HUES6 (cell line): ENCODE measurements at regions not wholly inside any gene's neighbourhood (a gene's known extent, or its start where the extent isn't known, plus 50 kb on each side); places are given as distances from the start of the nearest gene placed in this dataset.
"Not testable (repeated sequence)": the region's sequence is repeated elsewhere in the genome, so short reads cannot be mapped to it uniquely, and the experiment has no call there.

ENCODE experiments used
- H3K27ac ChIP-seq: 2 replicates; pipeline ENCODE4 v1.7.0; 2013; ENCODE audit warnings: low read depth, mild to moderate bottlenecking, low read length, inconsistent platforms
- H3K27me3 ChIP-seq: 2 replicates; pipeline ENCODE4 v1.6.1; 2013; ENCODE audit warnings: low read length; ENCODE audit not compliant: control insufficient read depth, insufficient read depth
- H3K36me3 ChIP-seq: 2 replicates; pipeline ENCODE4 v1.6.1; 2013; ENCODE audit warnings: low read length; ENCODE audit not compliant: control insufficient read depth, insufficient read depth
- H3K4me1 ChIP-seq: 2 replicates; pipeline ENCODE4 v1.6.1; 2013; ENCODE audit warnings: low read length; ENCODE audit not compliant: control insufficient read depth, insufficient read depth
- H3K4me3 ChIP-seq: 2 replicates; pipeline ENCODE4 v1.5.1; 2013; ENCODE audit warnings: low read depth, low read length
- H3K9ac ChIP-seq: one replicate; pipeline ENCODE4 v1.6.1; 2013; ENCODE audit warnings: mild to moderate bottlenecking, low read length
- H3K9me3 ChIP-seq: 2 replicates; pipeline ENCODE4 v1.6.1; 2013; ENCODE audit warnings: low read depth, low read length; ENCODE audit not compliant: control insufficient read depth, insufficient read depth

- not testable (repeated sequence) for H3K36me3 ChIP-seq, H3K27me3 ChIP-seq, H3K9me3 ChIP-seq, H3K9ac ChIP-seq, H3K4me3 ChIP-seq, H3K4me1 ChIP-seq, H3K27ac ChIP-seq
Measured at GRCh38 chr13:18824678-18825077, 356.9 kb downstream of the TUBA3C start.

GRCh38 chr13:18822655-18823639 lies 358.7 kb downstream of the TUBA3C start:
- H3K9me3 ChIP-seq, H3K27me3 ChIP-seq, H3K4me1 ChIP-seq, H3K36me3 ChIP-seq, H3K27ac ChIP-seq, H3K9ac ChIP-seq, H3K4me3 ChIP-seq: not testable (repeated sequence)

- H3K4me1 ChIP-seq, H3K36me3 ChIP-seq, H3K27me3 ChIP-seq, H3K27ac ChIP-seq, H3K9ac ChIP-seq, H3K4me3 ChIP-seq: not testable (repeated sequence)
- H3K9me3 ChIP-seq: peaks cover 16% of the 10 kb centered on the region; the same call in 1 of the 2 replicates
Measured at GRCh38 chr13:18773988-18774387, 407.6 kb downstream of the TUBA3C start.

GRCh38 chr13:18741696-18742095 lies 439.9 kb downstream of the TUBA3C start:
- H3K27me3 ChIP-seq, H3K4me3 ChIP-seq, H3K27ac ChIP-seq, H3K9ac ChIP-seq, H3K36me3 ChIP-seq, H3K4me1 ChIP-seq: not testable (repeated sequence)
- H3K9me3 ChIP-seq: peaks cover 57% of the 10 kb centered on the region; the same call in 1 of the 2 replicates

- Histone ChIP-seq H3K36me3 (no peaks in the 10 kb centered on the region), H3K9ac (no peak overlapping the region), H3K4me3 (no peak overlapping the region), H3K4me1 (no peaks in the 10 kb centered on the region), H3K27me3 (no peaks in the 10 kb centered on the region), H3K9me3 (peaks cover 47% of the 10 kb centered on the region; the same call in 1 of the 2 replicates), H3K27ac (no peak overlapping the region)
Measured at GRCh38 chr13:18739310-18739709, 442.3 kb downstream of the TUBA3C start.

- H3K27me3 ChIP-seq, H3K36me3 ChIP-seq, H3K9ac ChIP-seq, H3K27ac ChIP-seq, H3K4me1 ChIP-seq, H3K4me3 ChIP-seq: not testable (repeated sequence)
- peaks cover 35% of the 10 kb centered on the region; the same call in 1 of the 2 replicates for H3K9me3 ChIP-seq
Measured at GRCh38 chr13:18738086-18738485, 443.5 kb downstream of the TUBA3C start.

- not testable (repeated sequence) for H3K4me3 ChIP-seq, H3K27ac ChIP-seq, H3K4me1 ChIP-seq, H3K27me3 ChIP-seq, H3K9ac ChIP-seq, H3K36me3 ChIP-seq
- H3K9me3 ChIP-seq: peaks cover 11% of the 10 kb centered on the region; the same call in 1 of the 2 replicates
Measured at GRCh38 chr13:18727138-18727537, 454.5 kb downstream of the TUBA3C start.

- H3K4me1 ChIP-seq, H3K4me3 ChIP-seq, H3K27me3 ChIP-seq, H3K9ac ChIP-seq, H3K27ac ChIP-seq, H3K36me3 ChIP-seq: not testable (repeated sequence)
- H3K9me3 ChIP-seq: peaks cover 11% of the 10 kb centered on the region; the same call in 1 of the 2 replicates
Measured at GRCh38 chr13:18726524-18726923, 455.1 kb downstream of the TUBA3C start.

- not testable (repeated sequence) for H3K9me3 ChIP-seq, H3K4me3 ChIP-seq, H3K4me1 ChIP-seq, H3K27ac ChIP-seq, H3K27me3 ChIP-seq, H3K9ac ChIP-seq, H3K36me3 ChIP-seq
Measured at GRCh38 chr13:18725242-18725822, 456.3 kb downstream of the TUBA3C start.

- Histone ChIP-seq H3K36me3 (no peaks in the 10 kb centered on the region), H3K9me3 (peaks cover 27% of the 10 kb centered on the region; the same call in 1 of the 2 replicates), H3K27ac (no peak overlapping the region), H3K4me1 (no peaks in the 10 kb centered on the region), H3K4me3 (no peak overlapping the region), H3K9ac (no peak overlapping the region), H3K27me3 (no peaks in the 10 kb centered on the region)
Measured at GRCh38 chr13:18714889-18715288, 466.7 kb downstream of the TUBA3C start.

GRCh38 chr13:18710673-18711072 lies 471.0 kb downstream of the TUBA3C start:
- H3K4me3 ChIP-seq, H3K4me1 ChIP-seq, H3K27me3 ChIP-seq, H3K9ac ChIP-seq, H3K27ac ChIP-seq, H3K36me3 ChIP-seq: not testable (repeated sequence)
- H3K9me3 ChIP-seq: peaks cover 24% of the 10 kb centered on the region; the same call in 1 of the 2 replicates
